Mammary epithelial cell (primary cell): ENCODE measurements at regions not wholly inside any gene's neighbourhood (a gene's known extent, or its start where the extent isn't known, plus 50 kb on each side); places are given as distances from the start of the nearest gene placed in this dataset.

Experiments
- EZH2 ChIP-seq: IDR thresholded peaks from 2 replicates; pipeline ENCODE4 v1.6.1; 2012; ENCODE audit warnings: low read length, inconsistent platforms, borderline replicate concordance
- TF ChIP-seq, protein P1 (sequence below), 2 donors: IDR thresholded peaks in 1 of 2; conservative IDR thresholded peaks in 1 of 2; 2 replicates each; pipeline ENCODE4 v1.5.1; 2011 to 2012; ENCODE audit warnings: inconsistent platforms in 2 of 2, low read length in 2 of 2, mild to moderate bottlenecking in 2 of 2, control low read depth in 1 of 2, low read depth in 1 of 2; ENCODE audit not compliant: insufficient read depth in 1 of 2; ENCODE audit errors: extremely low read depth in 1 of 2

DNA sequence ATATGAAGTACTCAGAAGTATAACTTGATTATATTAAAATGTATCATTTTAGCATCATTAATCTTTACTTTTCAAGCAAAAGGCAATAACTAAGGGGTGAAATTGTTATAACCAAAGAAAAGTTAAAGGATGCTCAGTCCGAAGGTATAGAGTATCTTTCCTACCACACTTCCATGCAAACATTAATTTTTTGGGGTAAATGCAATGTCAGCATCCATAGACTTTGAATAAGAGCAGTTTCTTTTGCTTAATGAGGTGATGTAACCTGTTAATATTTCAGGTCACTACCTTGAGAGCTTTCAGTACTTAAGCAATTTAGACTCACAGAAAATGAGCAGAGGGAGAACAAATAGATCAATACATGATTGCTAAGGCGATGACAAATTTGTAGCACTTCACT lies 1093.5 kb downstream of the PLA2G4A start:
- TF ChIP-seq, protein P1, sequence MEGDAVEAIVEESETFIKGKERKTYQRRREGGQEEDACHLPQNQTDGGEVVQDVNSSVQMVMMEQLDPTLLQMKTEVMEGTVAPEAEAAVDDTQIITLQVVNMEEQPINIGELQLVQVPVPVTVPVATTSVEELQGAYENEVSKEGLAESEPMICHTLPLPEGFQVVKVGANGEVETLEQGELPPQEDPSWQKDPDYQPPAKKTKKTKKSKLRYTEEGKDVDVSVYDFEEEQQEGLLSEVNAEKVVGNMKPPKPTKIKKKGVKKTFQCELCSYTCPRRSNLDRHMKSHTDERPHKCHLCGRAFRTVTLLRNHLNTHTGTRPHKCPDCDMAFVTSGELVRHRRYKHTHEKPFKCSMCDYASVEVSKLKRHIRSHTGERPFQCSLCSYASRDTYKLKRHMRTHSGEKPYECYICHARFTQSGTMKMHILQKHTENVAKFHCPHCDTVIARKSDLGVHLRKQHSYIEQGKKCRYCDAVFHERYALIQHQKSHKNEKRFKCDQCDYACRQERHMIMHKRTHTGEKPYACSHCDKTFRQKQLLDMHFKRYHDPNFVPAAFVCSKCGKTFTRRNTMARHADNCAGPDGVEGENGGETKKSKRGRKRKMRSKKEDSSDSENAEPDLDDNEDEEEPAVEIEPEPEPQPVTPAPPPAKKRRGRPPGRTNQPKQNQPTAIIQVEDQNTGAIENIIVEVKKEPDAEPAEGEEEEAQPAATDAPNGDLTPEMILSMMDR (conservative IDR thresholded peaks at IDR 0.05 in 1 of 2, IDR thresholded peaks at IDR 0.05 in 1 of 2; ENCODE audit: extremely low read depth in 1 of 2, insufficient read depth in 1 of 2, low read depth in 1 of 2, low read length in 2 of 2): no peak
- no peak for TF ChIP-seq EZH2
